ENCODE measurements at regions not wholly inside any gene's neighbourhood (a gene's known extent, or its start where the extent isn't known, plus 50 kb on each side); places are given as distances from the start of the nearest gene placed in this dataset.

- H3K27ac Mint-ChIP-seq = no peak overlapping the region
- no peaks in the 10 kb centered on the region for H3K27me3 Mint-ChIP-seq (ENCODE audit: low read depth)
- peaks cover 3% of the 10 kb centered on the region for H3K9me3 Mint-ChIP-seq
- H3K4me3 Mint-ChIP-seq = no peak overlapping the region
- CTCF ChIA-PET = no interaction called here
- no peaks in the 10 kb centered on the region for H3K4me1 Mint-ChIP-seq (ENCODE audit: low read depth)
- intact Hi-C loops (cut with micrococcal nuclease) = no loop called here
- H3K36me3 Mint-ChIP-seq (ENCODE audit: low read depth) = no peaks in the 10 kb centered on the region
- no peak for DNase-seq
Measured at GRCh38 chr7:125780153-125780552, 850.5 kb upstream of the POT1 start.

DNA sequence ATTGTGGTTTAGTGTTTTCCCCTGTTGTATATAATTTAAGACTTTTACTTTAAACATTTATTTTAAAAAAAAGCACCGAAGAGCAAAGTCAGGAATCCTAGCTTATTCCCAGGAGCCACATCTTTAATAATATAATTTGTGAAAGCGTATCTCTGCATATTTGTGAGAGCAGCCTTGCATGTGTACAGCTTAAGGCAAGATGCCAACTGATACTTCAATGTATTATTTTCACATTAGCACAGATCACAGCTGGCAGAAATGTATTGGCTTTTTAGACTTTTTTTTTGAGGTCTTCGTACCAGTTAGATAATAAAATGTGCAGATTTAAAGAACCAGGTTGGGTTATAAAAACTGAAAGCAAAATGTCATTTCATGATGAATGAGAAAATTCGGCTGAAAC, 845.7 kb upstream of the POT1 start:
- no peak overlapping the region for H3K27ac Mint-ChIP-seq
- H3K27me3 Mint-ChIP-seq (ENCODE audit: low read depth) = no peaks in the 10 kb centered on the region
- DNase-seq = no peak
- peaks cover 3% of the 10 kb centered on the region for H3K9me3 Mint-ChIP-seq
- intact Hi-C loops (cut with micrococcal nuclease) = no loop called here
- no peak overlapping the region for H3K4me3 Mint-ChIP-seq
- no peaks in the 10 kb centered on the region for H3K36me3 Mint-ChIP-seq (ENCODE audit: low read depth)
- CTCF ChIA-PET = no interaction called here
- no peaks in the 10 kb centered on the region for H3K4me1 Mint-ChIP-seq (ENCODE audit: low read depth)

- Mint-ChIP-seq H3K4me1 (ENCODE audit: low read depth) (no peaks in the 10 kb centered on the region), H3K4me3 (no peak overlapping the region), H3K27ac (no peak overlapping the region), H3K27me3 (ENCODE audit: low read depth) (no peaks in the 10 kb centered on the region), H3K9me3 (no peaks in the 10 kb centered on the region), H3K36me3 (ENCODE audit: low read depth) (no peaks in the 10 kb centered on the region)
- CTCF ChIA-PET = no interaction called here
- no peak for DNase-seq
- intact Hi-C loops (cut with micrococcal nuclease) = no loop called here
Measured at GRCh38 chr7:125773113-125773785, 843.6 kb upstream of the POT1 start.

GRCh38 chr7:125747966-125748365, 818.3 kb upstream of the POT1 start:
- Mint-ChIP-seq H3K4me1 (ENCODE audit: low read depth) (no peaks in the 10 kb centered on the region), H3K27ac (no peak overlapping the region), H3K36me3 (ENCODE audit: low read depth) (no peaks in the 10 kb centered on the region), H3K27me3 (ENCODE audit: low read depth) (no peaks in the 10 kb centered on the region), H3K4me3 (no peak overlapping the region), H3K9me3 (peaks cover 10% of the 10 kb centered on the region)
- intact Hi-C loops (cut with micrococcal nuclease) = no loop called here
- CTCF ChIA-PET = no interaction called here
- DNase-seq = no peak

- CTCF ChIA-PET = no interaction called here
- intact Hi-C loops (cut with micrococcal nuclease) = no loop called here
- Mint-ChIP-seq H3K4me3 (no peak overlapping the region), H3K9me3 (peaks cover 12% of the 10 kb centered on the region), H3K36me3 (ENCODE audit: low read depth) (no peaks in the 10 kb centered on the region), H3K27ac (no peak overlapping the region), H3K4me1 (ENCODE audit: low read depth) (no peaks in the 10 kb centered on the region), H3K27me3 (ENCODE audit: low read depth) (no peaks in the 10 kb centered on the region)
- no peak for DNase-seq
Measured at GRCh38 chr7:125746510-125746909, 816.9 kb upstream of the POT1 start.

GRCh38 chr7:125727215-125727614, 797.6 kb upstream of the POT1 start:
- Mint-ChIP-seq H3K4me3 (no peak overlapping the region), H3K9me3 (peaks cover 6% of the 10 kb centered on the region), H3K27me3 (ENCODE audit: low read depth) (no peaks in the 10 kb centered on the region), H3K27ac (no peak overlapping the region), H3K4me1 (ENCODE audit: low read depth) (no peaks in the 10 kb centered on the region), H3K36me3 (ENCODE audit: low read depth) (no peaks in the 10 kb centered on the region)
- CTCF ChIA-PET = no interaction called here
- intact Hi-C loops (cut with micrococcal nuclease) = no loop called here
- no peak for DNase-seq

DNA sequence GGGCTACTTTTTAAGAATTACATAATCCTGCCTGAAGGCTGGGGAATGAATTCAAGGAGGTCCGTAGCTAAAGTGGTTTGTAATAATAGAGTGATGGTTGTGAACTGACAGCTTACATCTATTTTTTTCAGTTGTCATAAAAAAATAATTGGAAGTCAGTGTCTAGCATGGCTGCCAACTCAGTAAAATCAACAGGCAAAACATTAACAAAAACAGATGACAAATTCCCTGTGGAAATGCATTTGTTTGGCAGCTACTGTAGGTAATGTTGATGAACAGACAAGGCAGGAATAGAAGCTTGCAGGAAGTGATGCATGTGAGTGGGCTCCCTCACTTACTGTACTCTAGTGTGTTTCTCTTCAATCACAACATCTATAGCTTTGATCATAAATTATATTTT, 766.0 kb upstream of the POT1 start:
- no peak overlapping the region for H3K27ac Mint-ChIP-seq

DNA sequence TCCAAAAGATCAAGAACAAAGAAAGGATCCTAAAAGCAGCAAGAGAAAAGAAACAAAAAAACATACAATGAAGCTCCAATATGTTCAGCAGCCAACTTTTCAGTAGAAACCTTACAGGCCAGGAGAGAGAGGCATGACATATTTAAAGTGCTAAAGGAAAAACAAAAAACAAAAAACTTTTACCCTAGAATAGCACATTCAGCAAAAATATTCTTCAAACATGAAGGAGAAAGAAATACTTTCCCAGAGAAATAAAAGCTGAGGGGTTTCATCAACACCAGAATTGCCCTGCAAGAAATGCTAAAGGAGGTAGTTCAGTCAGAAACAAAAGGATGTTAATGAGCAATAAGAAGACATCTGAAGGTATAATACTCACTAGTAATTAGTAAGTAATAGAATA, 753.5 kb upstream of the POT1 start:
- DNase-seq = no peak
- Mint-ChIP-seq H3K4me3 (no peak overlapping the region), H3K9me3 (peaks cover 4% of the 10 kb centered on the region), H3K4me1 (ENCODE audit: low read depth) (no peaks in the 10 kb centered on the region), H3K27me3 (ENCODE audit: low read depth) (no peaks in the 10 kb centered on the region), H3K36me3 (ENCODE audit: low read depth) (no peaks in the 10 kb centered on the region), H3K27ac (no peak overlapping the region)
- CTCF ChIA-PET = no interaction called here
- intact Hi-C loops (cut with micrococcal nuclease) = no loop called here

More for the DNA sequence above, 766.0 kb upstream of the POT1 start:
- Mint-ChIP-seq H3K36me3 (ENCODE audit: low read depth) (no peaks in the 10 kb centered on the region), H3K4me3 (no peak overlapping the region), H3K27me3 (ENCODE audit: low read depth) (no peaks in the 10 kb centered on the region), H3K4me1 (ENCODE audit: low read depth) (no peaks in the 10 kb centered on the region), H3K9me3 (no peaks in the 10 kb centered on the region)
- intact Hi-C loops (cut with micrococcal nuclease) = no loop called here
- CTCF ChIA-PET = no interaction called here
- DNase-seq = no peak

GRCh38 chr7:125681508-125681907, 751.9 kb upstream of the POT1 start:
- no peak for DNase-seq
- Mint-ChIP-seq H3K36me3 (ENCODE audit: low read depth) (no peaks in the 10 kb centered on the region), H3K9me3 (peaks cover 4% of the 10 kb centered on the region), H3K4me3 (no peak overlapping the region), H3K4me1 (ENCODE audit: low read depth) (no peaks in the 10 kb centered on the region), H3K27me3 (ENCODE audit: low read depth) (no peaks in the 10 kb centered on the region), H3K27ac (no peak overlapping the region)
- CTCF ChIA-PET = no interaction called here
- intact Hi-C loops (cut with micrococcal nuclease) = no loop called here

DNA sequence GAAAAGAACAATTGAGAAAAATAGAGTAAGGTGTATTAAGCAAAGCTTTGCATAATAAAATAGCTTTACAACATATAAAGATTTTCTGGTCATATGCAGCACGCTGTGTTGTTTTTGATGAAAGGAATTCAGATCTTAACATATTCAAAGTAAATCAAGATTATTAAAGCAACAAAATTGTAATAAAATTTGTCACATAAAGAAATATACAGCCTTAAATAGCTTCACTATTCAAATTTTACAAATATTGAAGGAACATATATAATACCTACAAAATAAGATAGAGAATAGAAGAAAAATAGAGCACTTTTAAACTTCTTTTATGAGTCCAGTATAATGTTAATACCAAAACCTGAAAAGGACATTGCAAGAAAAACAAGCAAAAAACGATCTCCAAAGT, 749.1 kb upstream of the POT1 start:
- intact Hi-C loops (cut with micrococcal nuclease) = no loop called here
- H3K27me3 Mint-ChIP-seq (ENCODE audit: low read depth) = no peaks in the 10 kb centered on the region
- H3K9me3 Mint-ChIP-seq = peaks cover 4% of the 10 kb centered on the region
- no peak overlapping the region for H3K27ac Mint-ChIP-seq
- no peaks in the 10 kb centered on the region for H3K4me1 Mint-ChIP-seq (ENCODE audit: low read depth)
- H3K4me3 Mint-ChIP-seq = no peak overlapping the region
- DNase-seq = no peak
- CTCF ChIA-PET = interaction anchor here (0.5 kb wide), 1 partner anchor 128 kb away, joined by 3 read pairs; no protein-coding TSS in a partner anchor
- H3K36me3 Mint-ChIP-seq (ENCODE audit: low read depth) = no peaks in the 10 kb centered on the region

GRCh38 chr7:125675640-125676039, 746.0 kb upstream of the POT1 start:
- DNase-seq = no peak
- CTCF ChIA-PET = no interaction called here
- H3K27me3 Mint-ChIP-seq (ENCODE audit: low read depth) = no peaks in the 10 kb centered on the region
- no peak overlapping the region for H3K27ac Mint-ChIP-seq
- no peak overlapping the region for H3K4me3 Mint-ChIP-seq
- H3K36me3 Mint-ChIP-seq (ENCODE audit: low read depth) = no peaks in the 10 kb centered on the region
- no peaks in the 10 kb centered on the region for H3K9me3 Mint-ChIP-seq
- intact Hi-C loops (cut with micrococcal nuclease) = no loop called here
- no peaks in the 10 kb centered on the region for H3K4me1 Mint-ChIP-seq (ENCODE audit: low read depth)

- H3K27me3 Mint-ChIP-seq (ENCODE audit: low read depth) = no peaks in the 10 kb centered on the region
- CTCF ChIA-PET = no interaction called here
- H3K27ac Mint-ChIP-seq = no peak overlapping the region
- no peaks in the 10 kb centered on the region for H3K9me3 Mint-ChIP-seq
- DNase-seq = no peak
- H3K4me1 Mint-ChIP-seq (ENCODE audit: low read depth) = no peaks in the 10 kb centered on the region
- intact Hi-C loops (cut with micrococcal nuclease) = no loop called here
- no peaks in the 10 kb centered on the region for H3K36me3 Mint-ChIP-seq (ENCODE audit: low read depth)
- H3K4me3 Mint-ChIP-seq = no peak overlapping the region
Measured at GRCh38 chr7:125675169-125675568, 745.5 kb upstream of the POT1 start.

- Mint-ChIP-seq H3K36me3 (ENCODE audit: low read depth) (no peaks in the 10 kb centered on the region), H3K4me1 (ENCODE audit: low read depth) (no peaks in the 10 kb centered on the region), H3K9me3 (no peaks in the 10 kb centered on the region), H3K27ac (no peak overlapping the region), H3K4me3 (no peak overlapping the region), H3K27me3 (ENCODE audit: low read depth) (no peaks in the 10 kb centered on the region)
- no peak for DNase-seq
- CTCF ChIA-PET = interaction anchor here (0.7 kb wide), 1 partner anchor 10 kb away, joined by 3 read pairs; no protein-coding TSS in a partner anchor
- intact Hi-C loops (cut with micrococcal nuclease) = loop anchor here (2.0 kb wide), 1 partner anchor 610 kb away; no protein-coding TSS in a partner anchor
Measured at GRCh38 chr7:125670926-125671572, 741.4 kb upstream of the POT1 start.

All from activated naive CD4-positive, alpha-beta T cell treated with anti-CD3 and anti-CD28 coated beads for 36 hours (primary cell).